NCI-H2171 treated with DMSO at 0.1 percent for 48 hours (cell line): ENCODE measurements at regions not wholly inside any gene's neighbourhood (a gene's known extent, or its start where the extent isn't known, plus 50 kb on each side); places are given as distances from the start of the nearest gene placed in this dataset.
A peak's percentile ranks its signal among the peaks of the same experiment; 100 is the strongest.
"Not testable (repeated sequence)": the region's sequence is repeated elsewhere in the genome, so short reads cannot be mapped to it uniquely, and the experiment has no call there.

Experiments used
- DNase-seq: peaks from one replicate; lab custom pipeline; 2025; lab: John Stamatoyannopoulos, UW

DNA sequence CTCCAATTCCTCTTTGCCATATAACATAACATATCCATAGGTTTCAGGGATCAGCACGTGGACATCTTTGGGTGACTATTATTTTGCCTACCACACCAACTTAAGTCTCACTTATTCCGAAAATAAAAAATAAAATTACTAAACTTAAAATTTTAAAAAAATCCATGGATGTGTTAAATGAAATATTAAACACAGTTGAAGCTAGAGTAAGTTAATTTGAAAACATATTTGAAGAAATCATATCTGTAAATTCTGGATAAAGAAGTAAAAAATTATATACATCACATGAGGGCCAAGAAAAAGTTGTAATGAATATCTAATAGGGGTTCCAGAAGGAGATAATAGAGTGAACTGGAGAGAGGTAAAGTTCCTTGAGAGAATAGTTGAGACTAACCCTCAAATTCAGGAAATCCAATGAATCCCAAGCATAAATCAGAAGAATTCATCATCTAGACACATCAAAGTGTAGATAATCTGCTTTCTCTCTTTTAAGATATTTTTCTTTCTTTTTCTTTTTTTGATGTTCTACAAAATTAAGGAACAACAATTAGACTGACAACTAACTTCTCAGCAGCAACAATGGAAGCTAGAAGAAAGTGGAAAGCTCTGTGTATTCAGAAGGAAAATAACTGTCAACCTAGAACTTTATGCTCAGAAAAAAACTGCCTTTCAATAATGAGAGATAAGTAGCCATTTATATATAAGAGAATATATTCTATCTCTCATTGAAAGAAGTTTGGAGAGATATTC is 147.4 kb downstream of the ABHD5 start:
- DNase-seq = no peak

DNA sequence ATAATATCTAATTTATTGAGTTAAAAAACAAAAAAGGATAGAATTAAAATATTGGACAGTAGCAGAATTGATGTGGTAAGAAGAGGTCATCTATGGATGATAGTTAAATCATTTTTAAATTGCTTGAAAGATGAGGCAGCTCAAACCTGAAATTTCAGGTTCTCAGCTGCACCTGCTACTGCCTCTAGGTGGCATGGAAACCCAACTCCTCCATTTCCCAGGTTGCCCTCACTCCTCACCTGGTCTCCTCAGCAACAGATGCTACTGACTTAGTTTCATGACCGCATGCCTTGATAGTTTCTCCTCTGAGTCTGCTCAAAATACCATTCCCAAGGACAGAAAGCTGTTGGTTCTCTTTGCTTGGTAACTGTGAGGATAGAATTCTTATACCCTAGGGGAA is 148.1 kb downstream of the ABHD5 start:
- no peak for DNase-seq

DNA sequence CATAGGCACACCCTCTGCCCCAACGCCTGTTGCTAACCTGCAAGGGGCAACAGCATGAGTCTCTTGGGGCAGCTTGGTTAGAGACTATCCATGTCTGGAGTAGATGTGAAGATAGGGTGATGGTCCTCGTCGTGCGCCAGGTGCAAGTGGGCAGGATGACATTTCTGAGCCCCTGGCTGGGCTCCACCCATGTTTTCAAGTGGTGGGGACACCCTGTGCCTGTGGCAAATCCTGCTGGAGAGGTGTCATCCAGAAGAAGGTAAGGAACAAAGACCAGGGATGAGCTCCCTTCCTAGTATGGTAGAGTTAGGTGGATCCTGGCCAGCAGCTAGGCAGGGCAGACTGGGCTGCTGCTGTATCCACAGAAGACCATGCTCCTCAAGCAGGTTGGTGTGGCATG is 152.6 kb downstream of the ABHD5 start:
- DNase-seq = no peak

DNA sequence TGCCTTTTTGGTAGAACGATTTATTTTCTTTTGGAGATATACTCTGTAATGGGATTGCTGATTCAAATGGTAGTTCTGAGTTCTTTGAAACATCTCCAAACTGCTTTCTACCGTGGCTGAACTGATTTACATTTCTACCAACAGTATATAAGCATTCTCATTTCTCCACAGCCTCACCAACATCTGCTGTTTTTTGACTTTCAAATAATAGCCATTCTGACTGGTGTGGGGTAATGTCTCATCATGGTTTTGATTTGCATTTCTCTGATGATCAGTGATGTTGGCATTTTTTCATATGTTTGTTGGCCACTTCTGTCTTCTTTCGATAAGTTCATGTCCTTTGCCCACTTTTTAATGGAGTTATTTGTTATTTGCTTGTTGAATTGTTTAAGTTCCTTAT is 154.0 kb downstream of the ABHD5 start:
- DNase-seq = no peak

DNA sequence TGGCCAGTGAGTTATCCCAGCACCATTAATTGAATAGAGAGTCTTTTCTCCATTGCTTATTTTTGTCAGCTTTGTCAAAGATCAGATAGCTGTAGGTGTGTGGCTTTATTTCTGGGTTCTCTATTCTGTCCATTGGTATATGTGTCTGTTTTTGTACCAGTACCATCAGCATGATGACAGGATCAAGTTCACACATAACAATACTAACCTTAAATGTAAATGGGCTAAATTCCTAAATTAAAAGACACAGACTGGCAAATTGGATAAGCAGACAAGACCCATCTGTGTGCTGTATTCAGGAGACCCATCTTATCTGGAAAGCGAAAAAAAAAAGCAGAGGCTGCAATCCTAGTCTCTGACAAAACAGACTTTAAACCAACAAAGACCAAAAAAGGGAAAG is 154.8 kb downstream of the ABHD5 start:
- not testable (repeated sequence) for DNase-seq

DNA sequence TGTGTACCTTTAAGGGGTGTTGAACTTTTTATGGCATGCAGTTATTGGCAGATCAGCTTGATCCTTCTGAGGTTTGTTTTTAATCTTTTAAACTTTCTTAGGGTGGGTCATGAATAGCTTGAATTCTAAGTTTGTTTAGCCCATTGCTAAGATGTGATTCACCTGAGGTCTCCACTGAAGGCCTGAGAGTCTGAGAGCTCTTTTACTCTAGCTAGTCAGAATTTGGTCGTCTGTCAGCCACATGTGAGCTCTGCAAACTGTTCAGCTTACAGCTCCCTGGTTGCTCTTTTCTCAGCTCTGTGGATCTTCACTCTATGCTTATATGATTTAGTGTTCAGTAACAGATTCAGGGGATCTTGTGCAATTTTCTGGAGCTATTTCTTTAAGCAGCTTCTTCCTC is 161.3 kb downstream of the ABHD5 start:
- DNase-seq = no peak

DNA sequence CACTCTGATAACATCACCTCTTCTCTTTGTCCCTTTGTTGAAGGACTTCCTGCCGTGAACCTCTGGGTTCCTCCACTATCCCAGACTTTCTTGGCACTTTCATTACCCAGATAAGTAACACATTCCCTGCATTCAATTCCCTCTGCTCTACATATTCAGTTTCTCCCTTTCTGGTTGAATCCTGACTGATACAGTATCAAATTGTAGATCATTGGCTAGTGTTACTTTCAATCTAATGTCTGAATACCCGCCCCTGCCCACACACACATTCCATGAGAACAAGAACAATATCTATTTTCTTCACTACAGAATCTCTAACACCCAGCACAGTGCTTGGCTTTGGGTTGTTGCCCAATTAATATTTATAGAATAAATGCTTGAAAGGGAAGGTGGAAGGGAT is 163.5 kb downstream of the ABHD5 start:
- no peak for DNase-seq

DNA sequence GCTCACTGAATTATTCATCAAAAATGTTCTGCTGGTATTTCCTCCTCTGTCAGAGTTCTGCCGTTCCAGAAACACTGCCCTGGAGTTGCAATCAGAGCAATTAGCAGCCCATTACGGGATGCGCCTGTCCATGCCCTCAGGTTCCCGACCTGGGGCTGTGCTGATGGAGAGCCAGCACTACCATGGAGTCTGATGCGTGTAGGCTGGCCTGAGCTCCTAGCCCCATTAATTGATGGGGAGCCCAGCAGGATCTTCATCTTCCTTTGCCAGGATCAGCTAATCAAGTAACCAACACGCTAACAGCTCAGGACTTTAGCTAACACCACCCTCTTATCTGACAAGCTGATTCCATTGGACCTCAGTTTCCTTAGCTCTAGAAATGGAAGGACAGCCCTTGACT is 164.2 kb downstream of the ABHD5 start:
- DNase-seq = no peak

DNA sequence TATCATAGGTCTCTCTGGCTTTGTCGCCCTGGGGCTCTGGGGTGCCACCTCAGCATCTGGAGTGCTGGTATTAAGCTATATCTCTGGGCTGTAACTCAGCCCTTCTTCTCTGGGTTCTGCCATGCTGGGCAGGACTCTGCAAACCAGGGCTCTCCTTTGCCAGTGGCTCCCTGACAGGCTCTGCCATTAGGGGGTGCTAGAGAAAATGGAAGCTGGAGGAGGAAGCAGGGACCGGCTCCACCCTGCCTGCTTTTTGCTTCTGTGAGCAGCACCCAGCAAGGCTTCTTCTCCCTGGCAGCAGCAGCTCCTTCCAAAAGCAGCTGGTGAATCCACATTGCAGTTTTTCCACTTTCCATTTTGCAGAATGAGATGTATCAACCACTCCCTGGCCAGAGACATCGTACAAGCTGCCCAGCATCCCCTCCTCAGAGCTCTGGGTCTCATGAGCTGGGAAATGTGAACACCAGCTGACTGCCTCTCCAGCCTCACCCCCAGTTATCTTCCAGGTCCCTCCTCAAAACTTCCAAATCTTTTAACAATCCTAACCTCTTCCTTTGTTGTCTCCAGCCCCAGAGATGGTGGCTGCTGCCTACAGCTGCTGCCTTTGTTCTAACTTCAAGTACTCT is 165.0 kb downstream of the ABHD5 start:
- peak; percentile 1 for DNase-seq

DNA sequence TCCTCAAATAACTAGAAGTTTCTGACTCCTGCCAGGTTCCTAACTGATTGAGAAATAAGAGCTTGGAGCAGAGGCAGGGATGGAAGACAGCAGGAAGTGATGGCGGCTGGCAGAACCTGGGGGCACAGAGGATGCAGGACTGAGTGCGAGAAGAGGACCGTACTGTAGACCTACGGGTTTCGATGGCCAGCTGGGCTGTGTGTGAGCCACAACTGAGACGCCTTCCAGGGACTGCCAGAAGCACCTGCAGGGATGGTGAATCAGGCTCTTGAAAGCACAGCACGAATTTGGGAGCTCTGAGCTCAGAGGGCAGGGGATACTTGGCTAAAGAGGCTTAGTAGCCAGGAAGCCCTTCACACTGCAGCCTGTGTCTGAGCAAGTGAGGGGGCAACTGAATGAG is 165.6 kb downstream of the ABHD5 start:
- no peak for DNase-seq

DNA sequence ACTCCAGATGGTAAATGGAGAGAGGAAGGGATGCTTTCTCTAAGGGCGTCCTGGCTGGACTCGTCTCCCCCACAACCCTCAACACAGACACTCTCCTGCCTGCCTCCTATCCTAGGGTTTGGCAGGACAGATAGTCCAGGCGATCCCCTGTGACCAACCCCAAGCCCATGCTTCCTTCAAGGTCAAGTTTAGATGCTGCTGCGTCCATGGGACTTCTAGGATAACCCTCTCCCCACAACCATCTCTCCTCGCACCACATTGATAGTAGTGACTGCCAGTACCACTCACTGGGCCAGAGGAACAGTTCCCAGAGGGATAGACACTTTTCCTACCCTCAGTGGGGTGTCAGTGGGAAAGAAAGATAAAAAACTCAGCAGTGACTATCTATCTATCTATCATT is 166.0 kb downstream of the ABHD5 start:
- DNase-seq = no peak

DNA sequence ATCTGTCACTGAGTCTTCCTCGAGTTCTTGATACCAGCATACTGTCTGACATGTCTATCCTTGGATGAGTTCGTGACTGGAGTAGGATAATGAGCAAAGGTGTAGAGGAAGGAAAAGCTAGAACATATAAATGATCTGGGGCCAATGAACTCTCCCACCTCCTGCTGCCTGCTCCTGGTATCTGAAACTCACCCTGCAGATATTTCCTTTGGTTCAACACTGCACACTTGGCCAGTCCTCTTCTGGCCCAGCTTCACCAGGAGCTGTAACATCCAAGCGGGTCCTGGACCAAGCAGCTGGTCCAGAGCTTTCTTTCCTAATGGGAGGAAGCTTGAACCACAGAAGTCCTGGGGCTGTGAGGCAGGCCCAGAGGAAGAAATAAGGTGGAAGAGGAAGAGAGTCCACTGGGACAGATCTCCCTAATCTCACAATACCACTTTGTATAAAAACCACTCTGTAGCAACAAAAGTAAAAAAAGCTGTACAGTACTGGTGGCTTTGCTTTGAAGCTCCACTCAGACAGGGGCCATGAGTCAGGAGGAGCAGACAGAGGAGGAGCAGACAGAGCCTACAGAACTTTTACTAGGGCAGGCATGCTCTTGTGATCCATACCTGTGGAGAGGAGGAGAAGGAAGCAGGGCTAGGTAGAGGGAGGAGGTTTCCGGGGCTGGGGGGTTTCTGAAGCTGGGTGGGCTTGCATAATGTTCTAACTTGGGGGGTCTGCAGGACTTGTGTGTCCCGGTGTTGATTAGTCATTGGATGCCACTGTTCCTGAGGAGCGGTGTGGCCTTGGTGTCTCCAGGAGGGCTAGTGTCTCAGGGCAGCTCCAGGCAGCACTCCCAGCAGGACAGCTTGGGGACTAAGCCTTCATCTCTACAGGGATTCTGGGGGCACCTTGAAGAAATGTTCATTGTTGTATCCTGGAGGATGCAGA is 166.9 kb downstream of the ABHD5 start:
- DNase-seq = no peak

DNA sequence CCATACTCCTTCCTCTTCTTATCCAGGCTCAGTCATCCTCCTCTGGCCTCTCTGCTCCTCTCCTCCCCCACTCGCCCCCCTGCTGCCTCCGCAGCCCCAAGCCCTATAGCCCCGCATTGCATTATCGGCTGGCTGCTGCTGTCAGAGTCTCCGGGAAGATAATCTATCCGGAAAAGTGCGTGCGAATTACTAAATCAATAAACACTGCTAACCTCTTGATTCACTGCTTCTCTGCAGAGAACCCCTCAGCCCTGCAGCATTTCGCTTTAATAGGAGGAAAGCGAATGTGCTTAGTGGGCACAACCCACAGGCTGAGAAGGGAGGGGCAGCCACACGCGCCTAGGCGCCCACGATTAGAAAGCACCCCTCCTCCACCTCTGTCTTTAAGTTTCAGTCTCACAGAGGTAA is 167.6 kb downstream of the ABHD5 start:
- no peak for DNase-seq

DNA sequence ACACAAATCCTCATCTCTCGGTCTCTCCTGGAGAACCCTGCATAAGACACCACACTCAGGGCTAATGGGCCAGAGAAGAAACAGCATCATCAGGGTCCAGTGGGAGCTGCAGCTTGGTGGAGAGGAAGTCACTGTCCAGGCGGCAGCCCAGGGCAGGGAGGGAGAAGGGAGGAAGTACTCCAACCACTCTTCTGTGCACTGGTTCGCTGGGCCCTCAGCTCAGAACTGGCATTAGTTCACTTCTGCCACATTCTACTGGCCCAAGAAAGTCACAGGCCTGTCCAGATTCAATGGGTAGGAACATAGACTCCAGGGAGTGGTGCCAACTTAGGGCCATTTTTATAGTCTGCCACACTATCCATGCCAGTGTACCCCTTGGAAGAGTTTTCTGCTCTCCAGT is 169.0 kb downstream of the ABHD5 start:
- no peak for DNase-seq

DNA sequence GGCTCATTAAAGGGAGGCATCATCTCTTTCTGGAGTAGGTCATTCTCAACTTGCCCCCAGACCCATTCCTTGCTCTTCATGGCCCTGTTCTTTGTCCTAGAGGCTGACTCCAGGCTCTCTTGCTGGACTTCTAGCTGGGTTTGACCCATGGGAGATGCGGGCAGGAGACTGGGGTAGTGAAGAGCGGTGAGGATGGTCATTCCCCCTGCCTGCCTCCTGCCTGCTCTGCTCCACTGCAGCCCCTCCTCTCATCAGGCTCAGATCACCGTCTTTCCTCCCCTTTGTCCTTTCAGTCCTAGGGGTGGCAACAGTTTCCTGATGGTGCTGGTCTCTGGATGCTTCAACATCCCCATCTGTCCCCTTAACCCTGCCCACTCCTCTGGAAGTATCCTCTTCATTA is 170.9 kb downstream of the ABHD5 start:
- no peak for DNase-seq

DNA sequence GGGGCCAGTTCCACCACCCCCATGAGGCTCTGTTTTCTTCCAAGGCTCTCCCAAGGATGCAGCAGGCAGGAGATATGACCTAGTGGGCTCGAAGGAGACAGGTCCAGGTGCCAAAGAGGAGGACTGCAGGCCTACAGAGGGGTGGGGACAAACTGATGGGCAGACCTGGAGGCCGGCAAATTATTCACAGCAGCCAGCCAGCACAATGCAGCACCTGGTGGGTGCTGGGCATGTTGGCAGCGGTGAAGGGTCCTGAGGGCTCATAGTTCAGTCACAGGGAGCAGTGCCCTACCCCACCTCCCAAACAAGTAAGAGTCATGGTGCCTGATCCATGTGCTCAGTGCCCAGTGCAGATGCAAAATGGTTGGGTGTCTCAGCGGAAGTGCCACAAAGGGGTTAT is 171.7 kb downstream of the ABHD5 start:
- no peak for DNase-seq

DNA sequence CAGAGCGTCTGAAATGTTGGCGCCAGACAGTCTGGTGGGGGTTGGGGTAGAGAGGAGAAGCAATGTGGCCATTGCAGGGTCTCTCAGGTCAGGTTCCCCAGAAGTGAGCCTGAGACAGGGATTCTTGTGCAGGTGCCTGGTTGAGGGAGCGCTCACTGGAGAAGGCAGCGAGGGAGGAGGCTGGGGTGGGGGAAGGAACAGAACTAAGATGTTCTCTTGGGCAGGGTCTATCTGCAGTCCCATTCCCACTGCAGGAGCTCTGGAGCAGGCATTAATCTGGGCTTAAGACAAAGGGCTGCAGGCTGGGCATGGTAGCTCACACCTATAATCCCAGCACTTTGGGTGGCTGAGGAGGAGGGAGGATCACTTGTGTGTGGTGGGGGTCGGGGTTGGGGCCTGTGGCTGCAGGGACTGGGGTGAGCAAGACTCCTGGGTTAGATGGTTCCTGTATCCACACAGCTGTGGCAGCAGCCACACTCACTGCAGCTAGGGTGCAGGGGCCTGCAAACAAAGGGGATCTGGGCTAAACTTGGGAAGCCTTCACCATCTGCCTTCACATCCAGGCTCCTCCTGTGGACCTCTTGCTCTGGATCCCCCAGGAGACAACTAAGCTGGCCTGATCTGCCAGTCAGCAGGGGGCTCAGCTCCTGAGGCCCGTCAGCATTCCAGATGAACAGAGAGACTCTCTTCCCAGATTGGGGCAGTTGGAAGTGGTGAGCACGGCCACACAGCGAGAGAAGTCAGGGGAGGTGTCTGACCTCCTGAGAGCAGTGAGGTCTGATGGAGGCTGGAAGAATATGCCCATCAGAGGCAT is 172.5 kb downstream of the ABHD5 start:
- no peak for DNase-seq

DNA sequence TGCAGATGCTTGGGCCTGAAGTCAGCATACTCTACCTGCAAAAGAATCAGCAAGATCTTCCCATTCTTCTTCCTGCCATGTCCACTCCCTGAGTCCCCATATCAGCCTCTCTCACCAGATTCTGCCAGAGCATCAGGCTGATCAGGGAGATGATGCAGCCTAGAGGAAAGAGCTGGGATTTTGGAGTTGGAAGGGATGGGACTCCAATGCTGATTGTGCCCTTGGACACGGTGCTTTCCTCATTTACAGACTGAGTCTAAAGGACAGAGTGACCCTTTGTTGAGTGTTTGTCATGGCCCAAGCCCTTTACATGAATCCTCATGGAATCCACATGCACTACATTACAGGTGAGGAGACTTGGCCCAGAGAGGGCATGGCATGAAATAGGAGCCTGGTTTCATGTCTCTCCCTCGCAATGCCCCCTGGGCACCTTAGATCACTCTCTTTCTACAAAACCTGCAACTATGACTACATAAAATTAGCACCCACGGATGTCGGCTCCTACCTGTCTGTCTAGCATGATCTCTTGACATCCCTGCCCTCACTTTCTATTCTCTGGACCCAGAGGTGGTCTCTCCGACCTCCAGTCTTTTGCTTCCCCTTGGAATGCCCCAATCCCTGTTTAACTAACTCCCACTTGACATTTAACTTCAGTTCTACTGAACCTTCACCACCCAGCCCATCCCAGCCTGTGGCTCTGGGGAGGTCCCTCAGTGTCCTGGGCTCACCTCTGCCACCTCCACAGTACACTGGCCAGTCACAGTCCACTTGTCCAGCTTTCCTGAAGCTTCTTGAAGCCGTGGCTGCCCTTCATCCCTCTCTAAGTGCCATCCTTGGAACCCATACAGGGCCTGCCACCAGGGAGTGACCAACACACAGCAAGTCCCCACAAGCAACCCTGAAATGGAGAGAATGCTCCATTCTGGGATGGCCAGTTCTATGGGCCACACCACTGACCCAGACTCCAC is 173.5 kb downstream of the ABHD5 start:
- DNase-seq = no peak

DNA sequence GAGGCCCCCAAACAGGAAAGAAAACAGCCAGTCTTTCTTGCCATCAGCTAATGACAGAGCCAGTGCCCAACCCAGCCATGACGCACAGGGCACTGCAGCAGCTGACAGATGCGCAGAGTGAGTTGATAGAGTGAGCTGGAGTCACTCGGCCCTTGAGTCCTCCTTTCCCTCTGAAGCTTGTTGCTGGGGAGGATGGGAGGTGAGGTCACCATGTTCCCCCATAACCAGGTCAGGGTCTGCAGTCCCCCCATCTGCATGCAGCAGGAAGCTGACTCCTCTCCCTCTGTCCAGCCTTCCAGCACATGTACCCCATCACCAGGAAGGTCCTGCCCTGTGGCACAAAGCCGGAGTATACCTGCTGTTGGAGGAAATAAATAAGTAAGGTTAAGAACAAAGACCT is 174.6 kb downstream of the ABHD5 start:
- no peak for DNase-seq

DNA sequence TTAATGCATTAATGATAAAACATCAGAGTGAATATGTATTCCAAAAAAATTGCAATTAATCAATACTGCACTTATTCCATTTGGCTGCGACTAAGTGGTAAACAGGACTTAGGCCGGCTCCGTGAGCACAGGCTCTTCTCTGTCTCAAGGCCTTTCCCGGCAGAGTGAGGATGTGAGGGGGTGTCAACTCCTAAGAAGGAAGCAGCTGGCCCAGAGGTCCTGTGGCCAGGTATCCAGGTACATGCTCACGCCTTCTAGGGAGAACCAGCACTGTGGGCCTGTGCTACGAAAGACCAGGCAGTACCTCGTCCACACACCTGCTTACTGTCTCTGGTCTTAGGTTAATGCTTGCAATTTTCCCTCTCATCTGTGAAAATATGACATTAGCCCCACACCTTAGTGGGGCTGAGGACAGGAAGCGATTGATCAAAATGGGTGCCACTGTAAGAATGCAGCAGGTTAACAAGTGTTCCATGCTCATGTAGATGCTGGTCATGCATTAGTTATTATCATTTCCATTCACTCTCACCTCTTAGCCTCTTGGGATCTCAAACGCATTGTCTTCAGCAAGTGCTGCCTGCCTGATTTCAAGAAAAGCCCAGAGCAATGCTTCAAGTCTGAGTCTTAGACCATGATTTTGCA is 175.3 kb downstream of the ABHD5 start:
- no peak for DNase-seq
